Daoy (cell line): ENCODE measurements at regions not wholly inside any gene's neighbourhood (a gene's known extent, or its start where the extent isn't known, plus 50 kb on each side); places are given as distances from the start of the nearest gene placed in this dataset.
"Not testable (repeated sequence)": the region's sequence is repeated elsewhere in the genome, so short reads cannot be mapped to it uniquely, and the experiment has no call there.

Experiments
- DNase-seq: peaks from one replicate; pipeline ENCODE4 v3.0.0-alpha.2; 2015; ENCODE audit warnings: low read depth

DNA sequence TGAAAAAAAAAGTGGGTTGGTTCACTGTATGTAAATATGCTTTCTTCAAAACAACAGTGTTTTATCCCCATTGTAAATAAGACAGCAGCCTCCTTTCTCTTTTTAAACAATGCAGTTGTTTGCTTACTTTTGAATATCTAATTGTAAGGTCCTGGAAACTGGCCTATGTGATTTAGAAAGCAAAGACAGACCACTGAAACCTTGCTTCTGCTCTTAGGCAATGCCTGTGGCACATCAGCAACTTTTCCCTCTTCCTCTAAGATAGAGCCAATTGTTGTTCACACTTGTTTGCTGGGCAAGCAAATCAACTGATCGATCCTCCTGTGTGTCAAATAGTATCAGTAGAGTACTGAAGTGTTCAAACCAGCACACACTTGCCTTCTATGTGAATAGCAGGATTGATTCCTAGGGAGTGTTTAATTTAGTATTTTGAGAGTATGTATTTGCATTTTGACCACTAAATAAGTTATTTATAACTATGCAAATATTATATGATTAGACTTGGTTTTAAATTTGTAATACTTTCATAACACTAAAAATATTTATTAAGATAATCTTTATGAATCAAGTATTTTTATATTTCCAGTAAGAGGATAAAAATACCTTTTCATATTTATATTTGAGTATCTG, 55.4 kb upstream of the GRPR start:
- DNase-seq = no peak

- no peak for DNase-seq
Measured at GRCh38 chrX:16063921-16064320, 59.4 kb upstream of the GRPR start.

- no peak for DNase-seq
Measured at GRCh38 chrX:16063141-16063540, 60.2 kb upstream of the GRPR start.

- DNase-seq = no peak
Measured at GRCh38 chrX:16061296-16061695, 62.1 kb upstream of the GRPR start.

DNA sequence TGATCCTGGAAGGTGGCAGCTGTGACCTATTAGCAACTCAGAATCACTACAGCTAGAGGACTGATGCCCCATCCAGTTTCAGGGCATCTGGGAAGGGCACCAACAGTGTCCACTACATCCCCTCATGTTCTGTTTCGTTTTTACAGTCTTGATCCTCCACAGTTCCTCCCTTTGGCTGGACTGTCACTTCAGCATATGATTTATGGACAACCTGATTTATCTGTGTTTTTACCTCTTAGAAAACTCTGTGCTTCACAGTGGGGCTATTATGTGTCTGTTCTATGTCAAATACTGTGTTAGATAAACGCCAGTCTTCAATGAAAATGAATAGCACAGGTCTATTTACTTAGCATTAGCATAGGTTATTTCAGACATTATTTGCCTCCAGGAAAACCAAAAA, 63.1 kb upstream of the GRPR start:
- no peak for DNase-seq

DNA sequence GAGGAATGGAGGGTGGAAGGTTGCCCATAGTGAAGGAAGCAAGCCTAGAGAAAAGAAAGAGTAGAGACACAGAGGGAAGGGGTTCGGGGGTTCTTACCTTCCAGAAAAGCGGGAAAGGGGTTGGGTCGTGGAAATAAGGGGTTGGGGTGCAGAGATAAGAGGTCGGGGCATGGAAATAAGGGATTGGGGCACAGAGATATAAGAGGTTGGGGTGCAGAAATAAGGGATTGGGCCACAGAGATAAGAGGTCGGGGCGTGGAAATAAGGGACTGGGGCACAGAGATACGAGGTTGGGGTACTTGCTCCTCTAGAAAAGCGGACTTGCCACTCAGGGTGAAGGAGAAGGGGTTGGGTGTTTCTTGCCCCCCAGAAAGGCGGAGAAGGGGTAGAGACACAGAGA, 74.2 kb upstream of the GRPR start:
- DNase-seq = not testable (repeated sequence)

DNA sequence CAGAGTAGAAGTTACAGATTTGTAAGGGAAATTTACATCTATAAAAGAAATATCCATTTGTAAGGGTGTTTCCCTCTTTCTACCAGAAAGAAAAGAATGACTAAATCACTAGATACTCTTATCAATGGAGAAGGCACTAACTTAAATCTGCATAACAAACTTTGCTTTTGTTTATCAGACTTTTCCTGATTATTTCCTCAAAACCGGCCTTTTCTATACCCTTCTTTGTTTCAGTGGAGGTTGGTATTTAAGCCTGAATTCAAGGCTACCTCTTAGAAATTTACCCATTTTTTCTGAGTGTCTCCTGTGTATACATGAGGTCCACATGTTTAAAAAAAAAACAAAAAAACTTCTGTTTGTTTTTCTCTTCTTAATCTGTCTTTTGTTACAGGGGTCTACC, 80.4 kb upstream of the GRPR start:
- DNase-seq = no peak

- no peak for DNase-seq
Measured at GRCh38 chrX:16039834-16040233, 83.5 kb upstream of the GRPR start.

GRCh38 chrX:16039363-16039762, 84.0 kb upstream of the GRPR start:
- no peak for DNase-seq

DNA sequence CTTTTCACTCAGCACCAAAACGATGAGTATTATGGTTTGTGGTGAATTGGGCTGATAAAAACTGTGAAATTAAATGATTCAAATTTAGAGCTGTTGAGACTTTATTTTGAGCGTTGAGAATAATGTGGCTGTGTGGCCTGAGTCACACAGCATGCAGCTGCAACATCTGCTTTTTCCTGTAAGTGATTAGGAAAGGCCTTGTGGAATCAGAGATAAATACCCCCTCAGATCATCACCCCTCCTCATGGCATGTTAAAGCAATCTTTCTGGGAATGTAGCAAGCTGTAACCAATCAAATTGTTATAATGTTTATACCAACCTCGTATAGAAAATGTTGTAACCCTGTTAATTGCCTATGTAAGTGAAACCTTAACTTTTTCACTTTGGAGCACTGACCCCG, 90.0 kb upstream of the GRPR start:
- DNase-seq = no peak

DNA sequence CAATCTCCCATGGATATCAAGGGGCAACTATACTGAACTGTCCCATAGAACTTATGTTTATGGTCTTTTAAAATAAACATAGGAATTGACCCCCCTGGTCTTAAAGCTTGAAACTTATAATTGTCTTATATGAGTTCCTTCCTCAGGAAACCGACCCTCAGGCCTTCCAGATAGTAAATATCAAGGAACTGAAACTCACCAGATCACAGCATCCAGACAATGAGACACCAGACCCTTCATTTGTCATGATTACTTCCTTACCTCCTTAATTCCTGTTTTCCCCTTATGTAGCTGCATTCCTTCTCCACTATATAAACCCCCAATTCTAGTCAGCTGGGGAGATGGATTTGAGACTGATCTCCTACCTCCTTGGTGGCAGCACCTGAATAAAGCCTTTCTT, 94.8 kb upstream of the GRPR start:
- no peak for DNase-seq

DNA sequence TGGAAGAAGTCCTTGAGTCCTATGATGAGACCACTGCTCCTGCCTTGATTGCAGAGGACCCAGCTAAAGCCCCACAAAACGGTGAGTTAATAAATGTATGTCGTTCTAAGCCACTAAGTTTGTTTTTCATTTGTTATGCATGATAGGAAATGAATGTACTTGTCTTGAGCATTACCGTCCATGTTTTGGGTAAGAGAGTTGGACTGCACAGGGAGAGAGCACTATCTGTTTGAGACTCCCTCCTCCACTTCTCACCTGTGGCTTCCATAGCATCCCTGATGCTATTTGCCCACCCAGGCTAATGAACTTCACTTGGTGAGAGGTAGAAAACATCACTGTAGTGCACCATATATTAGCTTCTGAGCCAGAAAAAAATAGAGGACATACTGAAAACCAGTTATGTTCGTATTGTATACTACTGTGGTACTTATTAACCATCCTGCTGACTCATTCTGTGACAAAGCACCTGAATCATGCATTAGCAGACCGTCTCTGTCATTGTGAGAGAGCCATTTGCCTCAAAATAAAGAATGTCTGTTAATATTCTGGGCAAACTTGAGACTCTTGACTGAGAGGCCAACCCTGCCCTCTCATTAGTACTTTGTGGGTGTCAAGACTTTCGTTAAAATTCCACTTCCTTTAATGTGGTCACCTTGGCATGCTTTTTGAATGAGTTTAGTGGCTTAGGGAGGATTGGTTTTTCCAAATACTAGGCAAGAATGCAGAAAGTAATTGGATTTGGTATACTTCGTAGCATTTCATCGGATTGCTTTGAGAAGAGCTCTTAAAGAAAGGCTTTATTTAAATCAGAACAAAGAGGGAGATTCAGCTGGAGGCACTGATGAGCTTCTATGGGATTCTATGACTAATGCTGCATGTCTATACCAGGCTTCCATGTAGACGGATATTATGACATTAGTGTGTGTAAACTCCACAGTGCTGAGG, 99.3 kb upstream of the GRPR start:
- DNase-seq = peak; percentile 23

DNA sequence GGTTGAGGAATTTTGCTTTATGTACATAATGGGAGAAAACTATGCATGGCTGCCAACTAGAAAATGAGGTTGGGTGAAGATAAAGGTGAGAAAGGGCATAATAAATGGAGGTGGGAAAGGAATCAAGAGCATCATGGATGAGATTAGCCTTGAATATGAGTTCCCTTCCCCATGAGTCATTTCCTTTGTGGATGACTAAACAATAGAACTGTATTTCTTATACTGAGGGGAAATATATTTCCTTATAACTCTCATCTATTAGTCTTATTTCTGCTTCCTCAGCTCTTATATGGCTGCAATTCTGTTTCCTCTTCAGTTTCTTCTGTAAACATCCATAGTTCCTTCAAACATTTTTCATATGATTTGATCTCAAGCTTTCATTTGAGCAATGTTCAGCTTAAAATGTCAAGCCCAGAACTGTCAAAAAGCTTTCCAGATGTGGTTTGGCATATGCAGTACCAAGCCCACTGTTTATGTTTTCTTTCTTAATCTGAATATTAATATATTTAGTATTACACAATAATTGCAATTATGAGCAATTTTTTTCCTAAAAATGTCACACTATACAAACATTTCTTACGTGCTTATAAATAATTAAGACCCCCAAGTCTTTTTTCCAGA, 100.7 kb upstream of the GRPR start:
- peak; percentile 46 for DNase-seq

DNA sequence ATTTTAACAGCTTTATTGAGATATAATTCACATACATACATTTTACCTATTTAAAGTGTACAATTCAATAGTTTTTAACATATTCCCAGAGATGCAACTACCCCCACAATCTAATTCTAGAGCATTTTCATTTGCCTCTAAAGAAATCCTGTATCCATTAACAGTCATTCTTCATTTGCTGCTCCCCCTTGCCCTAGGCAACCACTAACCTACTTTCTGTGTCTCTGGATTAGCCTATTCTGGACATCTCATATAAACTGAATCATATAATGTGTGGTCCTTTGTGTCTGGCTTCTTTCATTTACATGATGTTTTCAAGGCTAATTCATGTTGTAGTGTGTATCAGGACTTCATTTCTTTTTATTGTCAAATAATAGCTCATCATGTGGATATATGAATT, 105.1 kb upstream of the GRPR start:
- DNase-seq = no peak

- no peak for DNase-seq
Measured at GRCh38 chrX:16014171-16014570, 109.2 kb upstream of the GRPR start.

- DNase-seq = no peak
Measured at GRCh38 chrX:16012250-16012649, 111.1 kb upstream of the GRPR start.

DNA sequence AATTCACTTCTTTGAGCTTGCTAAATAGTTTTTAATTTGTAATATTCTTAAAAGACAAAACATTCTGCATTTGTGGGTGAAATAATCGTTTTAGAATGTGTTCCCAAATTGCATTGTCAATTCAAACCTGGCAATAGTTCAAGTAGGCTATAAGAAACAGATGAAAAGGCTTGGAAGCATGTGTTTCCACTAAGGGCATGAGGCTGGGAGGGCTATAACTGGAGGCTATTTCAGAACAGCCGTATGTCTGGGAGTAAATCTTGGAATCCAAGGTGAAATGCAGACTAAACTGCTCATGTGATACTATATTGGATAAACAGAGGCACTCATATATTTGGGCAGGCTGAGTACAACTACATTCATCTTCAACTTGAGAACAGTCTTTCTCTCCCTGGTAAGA, 117.4 kb upstream of the GRPR start:
- DNase-seq = no peak

GRCh38 chrX:16002185-16002584, 121.2 kb upstream of the GRPR start:
- peak; percentile 6 for DNase-seq

DNA sequence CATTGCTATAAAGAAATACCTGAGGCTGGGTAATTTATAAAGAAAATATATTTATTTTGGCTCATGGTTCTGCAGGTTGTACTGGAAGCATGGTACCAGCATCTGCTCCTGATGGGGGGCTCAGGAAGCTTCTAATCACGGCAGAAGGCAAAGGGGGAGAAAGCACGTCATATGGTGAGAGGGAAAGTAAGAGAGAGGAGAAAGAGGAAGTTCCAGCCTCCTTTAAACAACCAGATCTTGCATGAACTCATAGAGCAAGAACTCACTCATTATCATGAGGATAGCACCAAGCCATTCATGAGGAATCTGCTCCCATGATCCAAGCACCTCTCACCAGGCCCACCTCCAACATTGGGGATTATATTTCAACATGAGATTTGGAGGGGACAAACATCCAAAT, 125.0 kb upstream of the GRPR start:
- DNase-seq = no peak

GRCh38 chrX:15989716-15990115, 133.6 kb upstream of the GRPR start:
- DNase-seq = no peak

GRCh38 chrX:15988661-15989603, 134.3 kb upstream of the AP1S2 start:
- DNase-seq = peak; percentile 70

GRCh38 chrX:15985937-15986336, 131.3 kb upstream of the AP1S2 start:
- peak; percentile 5 for DNase-seq
